Activated naive CD4-positive, alpha-beta T cell treated with anti-CD3 and anti-CD28 coated beads, Interleukin-2, amount 50 U/mL, for 24 hours (primary cell): ENCODE measurements at regions not wholly inside any gene's neighbourhood (a gene's known extent, or its start where the extent isn't known, plus 50 kb on each side); places are given as distances from the start of the nearest gene placed in this dataset.

ENCODE experiments used
- H3K27ac Mint-ChIP-seq: one replicate; pipeline ENCODE4 v1.8.0; 2021; ENCODE audit warnings: mild to moderate bottlenecking, mixed read lengths
- H3K27me3 Mint-ChIP-seq: one replicate; pipeline ENCODE4 v1.8.0; 2021; ENCODE audit warnings: mixed read lengths
- H3K36me3 Mint-ChIP-seq: one replicate; pipeline ENCODE4 v1.8.0; 2021; ENCODE audit warnings: mixed read lengths
- H3K4me1 Mint-ChIP-seq: one replicate; pipeline ENCODE4 v1.8.0; 2021; ENCODE audit warnings: mixed read lengths
- H3K4me3 Mint-ChIP-seq: one replicate; pipeline ENCODE4 v1.8.0; 2021; ENCODE audit warnings: mild to moderate bottlenecking, mixed read lengths
- H3K9me3 Mint-ChIP-seq: one replicate; pipeline ENCODE4 v1.8.0; 2021; ENCODE audit warnings: mixed read lengths

DNA sequence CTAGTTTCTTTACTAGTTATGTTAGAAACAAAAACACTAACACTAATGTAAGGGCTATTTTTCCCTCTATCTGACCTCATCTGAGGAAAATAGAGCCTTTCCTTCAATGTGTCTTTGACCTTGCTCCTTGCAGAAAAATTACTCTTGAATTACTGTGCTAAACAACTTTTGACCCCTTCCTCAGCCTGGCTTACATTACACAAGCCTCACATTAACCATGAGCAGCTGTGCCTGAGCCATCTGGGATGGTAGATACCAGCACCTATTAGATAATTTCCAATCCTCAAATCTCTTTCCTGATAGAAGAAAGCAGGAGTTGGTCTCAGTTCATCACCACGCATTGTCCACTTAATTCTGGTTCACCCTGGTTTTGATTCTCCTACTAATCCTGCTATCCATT is 134.4 kb upstream of the NCAM1 start:
- H3K4me1 Mint-ChIP-seq: no peaks in the 10 kb centered on the region

DNA sequence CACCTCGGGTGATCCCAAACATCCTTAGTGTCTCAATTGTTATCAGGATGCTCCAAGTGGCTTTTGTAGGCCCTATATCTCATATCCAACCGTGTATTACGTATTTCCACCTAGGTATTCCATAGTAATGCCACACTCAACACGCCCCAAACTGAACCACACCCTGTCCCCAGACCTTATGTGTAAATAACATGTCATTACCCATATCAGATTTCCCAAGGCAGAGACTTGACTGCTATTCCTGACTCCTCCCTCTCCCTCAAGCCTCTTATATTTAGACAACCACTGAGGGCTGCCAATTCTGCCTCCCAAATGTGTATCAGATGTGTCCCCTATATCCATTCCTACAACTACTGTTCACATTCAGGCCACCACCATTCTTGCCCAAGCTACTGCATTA is 132.8 kb upstream of the NCAM1 start:
- no peaks in the 10 kb centered on the region for H3K4me1 Mint-ChIP-seq
- no peaks in the 10 kb centered on the region for H3K9me3 Mint-ChIP-seq
- H3K4me3 Mint-ChIP-seq: no peak overlapping the region
- H3K27ac Mint-ChIP-seq: peak overlapping the region; percentile 27
- no peaks in the 10 kb centered on the region for H3K36me3 Mint-ChIP-seq
- H3K27me3 Mint-ChIP-seq: peaks cover 4% of the 10 kb centered on the region

More for the DNA sequence above, 134.4 kb upstream of the NCAM1 start:
- no peak overlapping the region for H3K4me3 Mint-ChIP-seq
- peaks cover 7% of the 10 kb centered on the region for H3K27me3 Mint-ChIP-seq
- no peaks in the 10 kb centered on the region for H3K9me3 Mint-ChIP-seq
- no peak overlapping the region for H3K27ac Mint-ChIP-seq
- H3K36me3 Mint-ChIP-seq: no peaks in the 10 kb centered on the region

DNA sequence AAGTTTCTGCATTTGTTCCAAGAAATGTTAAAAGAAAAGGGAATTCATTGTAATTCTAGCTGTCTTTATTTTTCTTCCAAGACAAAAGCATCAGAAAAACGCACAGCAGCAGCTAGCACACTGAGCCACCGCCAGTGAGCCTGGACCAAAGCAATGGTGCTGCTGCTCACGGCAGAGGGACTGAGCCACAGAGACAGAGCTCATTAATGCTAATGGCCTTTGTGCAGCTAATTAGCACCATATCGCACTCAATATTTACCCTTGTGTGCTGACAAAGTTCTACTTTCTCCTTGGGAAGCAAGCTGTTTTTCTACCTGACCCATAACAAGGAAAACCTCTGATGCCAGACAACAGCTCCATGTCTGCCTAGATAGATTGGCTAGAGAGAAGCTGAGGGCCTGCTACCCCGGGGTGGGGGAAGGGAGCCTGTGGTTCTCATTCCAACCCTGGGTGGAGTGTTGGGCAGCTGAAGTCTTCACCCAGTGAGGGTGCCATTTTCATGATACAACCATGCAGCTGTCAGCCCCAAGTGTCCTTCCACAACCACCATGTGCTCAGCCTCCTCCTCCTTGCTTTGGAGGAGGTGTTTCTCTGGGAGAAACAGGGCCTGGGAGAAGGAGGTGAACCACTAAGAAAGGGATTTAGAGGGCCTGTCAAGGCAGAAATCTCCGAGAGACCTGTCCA is 131.1 kb upstream of the NCAM1 start:
- H3K27ac Mint-ChIP-seq: no peak overlapping the region
- H3K36me3 Mint-ChIP-seq: no peaks in the 10 kb centered on the region
- no peak overlapping the region for H3K4me3 Mint-ChIP-seq
- peaks cover 3% of the 10 kb centered on the region for H3K27me3 Mint-ChIP-seq
- no peaks in the 10 kb centered on the region for H3K4me1 Mint-ChIP-seq
- no peaks in the 10 kb centered on the region for H3K9me3 Mint-ChIP-seq

DNA sequence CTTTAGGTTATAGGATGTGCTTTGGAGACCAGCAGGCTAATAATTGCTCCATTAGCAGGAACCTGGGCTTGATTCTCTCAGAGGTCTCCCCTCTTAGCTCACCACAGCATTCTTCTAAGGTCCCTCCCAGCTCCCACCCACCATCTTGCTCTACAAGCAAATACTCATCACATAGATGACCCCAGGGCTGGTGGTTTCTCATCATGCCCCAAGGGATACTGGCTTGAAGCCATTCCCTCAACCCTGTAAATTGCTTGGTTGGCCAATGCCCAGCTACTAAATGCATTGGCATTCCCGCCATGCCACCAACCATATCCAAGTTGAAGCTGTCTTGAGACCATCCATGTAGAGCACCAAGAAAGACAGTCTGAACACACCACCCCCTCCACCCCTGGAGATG is 130.2 kb upstream of the NCAM1 start:
- Mint-ChIP-seq H3K27ac (no peak overlapping the region), H3K9me3 (no peaks in the 10 kb centered on the region), H3K4me3 (no peak overlapping the region), H3K36me3 (no peaks in the 10 kb centered on the region), H3K4me1 (no peaks in the 10 kb centered on the region), H3K27me3 (peaks cover 3% of the 10 kb centered on the region)

DNA sequence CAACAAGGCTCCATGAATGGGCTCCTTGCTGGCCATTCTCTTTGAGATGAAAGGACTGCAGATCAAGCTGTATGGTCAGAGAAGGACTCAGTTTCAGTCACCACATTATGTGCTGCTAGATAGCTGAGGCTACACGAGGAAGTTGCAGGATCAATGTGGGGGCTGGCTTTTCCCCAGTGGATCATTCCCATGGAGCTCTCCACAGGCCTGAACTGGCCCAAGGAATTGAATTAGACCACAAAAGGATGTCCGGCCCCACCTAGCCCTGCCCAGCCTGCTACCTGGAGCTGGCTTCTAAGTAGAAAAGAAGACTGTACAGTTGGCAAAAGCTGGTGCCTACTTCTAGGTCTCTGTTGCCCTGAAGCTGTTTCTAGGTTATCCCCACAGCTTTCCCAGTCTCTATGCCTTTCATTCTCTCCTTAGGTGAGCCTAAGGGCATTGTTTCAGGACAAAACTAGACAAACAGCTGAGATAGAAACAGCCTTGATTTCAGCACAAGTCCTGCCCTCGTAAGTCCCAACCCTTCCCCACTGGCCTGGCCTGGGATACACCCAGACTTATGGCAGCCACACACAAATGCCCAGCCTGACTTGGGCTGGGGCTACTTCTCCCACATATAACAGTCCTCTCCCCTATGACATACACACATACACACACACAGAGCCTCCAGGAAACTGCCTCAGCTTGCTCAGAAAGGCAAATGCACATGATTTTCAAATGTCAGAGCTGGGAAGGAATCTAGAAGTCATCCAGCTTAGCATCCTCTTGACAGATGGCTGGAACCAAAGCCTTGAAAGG is 129.1 kb upstream of the NCAM1 start:
- no peaks in the 10 kb centered on the region for H3K4me1 Mint-ChIP-seq
- H3K4me3 Mint-ChIP-seq: no peak overlapping the region
- peaks cover 3% of the 10 kb centered on the region for H3K27me3 Mint-ChIP-seq
- no peaks in the 10 kb centered on the region for H3K36me3 Mint-ChIP-seq
- H3K9me3 Mint-ChIP-seq: no peaks in the 10 kb centered on the region
- no peak overlapping the region for H3K27ac Mint-ChIP-seq

DNA sequence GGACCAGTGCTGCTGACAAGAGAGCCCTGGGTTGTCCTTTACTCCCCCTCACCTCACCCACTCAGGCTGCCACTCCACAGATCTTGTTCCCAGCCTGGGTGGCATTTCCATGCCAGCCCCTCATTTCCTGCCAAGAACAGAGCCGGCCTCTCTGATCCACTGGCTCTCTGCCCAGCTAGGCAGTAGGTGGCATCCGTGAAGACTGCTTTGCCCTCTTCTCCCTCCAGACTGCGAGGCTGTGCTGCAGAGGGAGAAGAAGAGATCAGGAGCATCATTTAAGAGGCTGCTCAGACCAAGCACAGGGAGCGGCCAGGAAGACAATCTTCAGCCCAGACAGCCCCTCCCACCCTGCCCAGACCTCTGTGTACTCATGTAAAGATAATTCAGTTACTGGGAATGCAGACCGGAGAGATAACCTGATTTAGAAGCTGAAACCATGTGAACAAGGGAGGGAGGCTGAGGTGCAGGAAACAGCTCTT is 126.9 kb upstream of the NCAM1 start:
- H3K27me3 Mint-ChIP-seq: no peaks in the 10 kb centered on the region
- no peaks in the 10 kb centered on the region for H3K9me3 Mint-ChIP-seq
- no peaks in the 10 kb centered on the region for H3K4me1 Mint-ChIP-seq
- H3K27ac Mint-ChIP-seq: no peak overlapping the region
- H3K4me3 Mint-ChIP-seq: no peak overlapping the region
- no peaks in the 10 kb centered on the region for H3K36me3 Mint-ChIP-seq

DNA sequence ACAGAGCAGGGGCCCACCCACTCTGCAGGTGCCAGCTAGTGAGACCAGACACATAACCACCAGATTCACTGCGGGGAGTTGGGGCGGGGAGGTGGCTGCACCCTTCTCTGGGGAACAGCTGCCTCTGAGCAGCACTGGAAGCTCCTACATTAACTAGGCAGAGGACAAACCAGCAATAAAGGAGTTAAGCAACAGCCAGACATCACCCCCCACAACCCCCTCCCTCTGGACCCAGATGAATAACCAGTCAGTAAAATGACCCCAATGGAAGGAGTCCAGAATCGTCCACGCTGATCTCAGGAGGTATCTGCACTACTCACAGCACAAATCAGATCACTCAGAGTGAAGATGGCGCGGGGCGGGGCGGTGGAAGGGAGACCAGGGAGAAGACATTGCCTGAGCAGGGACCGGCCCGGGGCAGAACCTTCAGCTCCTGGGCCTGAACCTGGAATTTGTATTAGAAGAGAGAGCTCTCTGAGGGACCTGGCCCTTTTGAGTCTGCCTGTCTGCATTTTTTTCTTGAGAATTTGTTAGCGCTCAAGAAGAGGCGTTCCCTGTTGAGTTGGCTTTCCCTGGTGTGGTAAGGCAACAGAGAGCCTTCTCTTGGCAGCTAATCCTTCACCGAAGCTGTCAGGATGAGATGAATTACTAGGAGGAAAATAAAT is 125.5 kb upstream of the NCAM1 start:
- Mint-ChIP-seq H3K4me3 (no peak overlapping the region), H3K27ac (no peak overlapping the region), H3K9me3 (no peaks in the 10 kb centered on the region), H3K4me1 (no peaks in the 10 kb centered on the region), H3K27me3 (peaks cover under 1% of the 10 kb centered on the region), H3K36me3 (no peaks in the 10 kb centered on the region)

DNA sequence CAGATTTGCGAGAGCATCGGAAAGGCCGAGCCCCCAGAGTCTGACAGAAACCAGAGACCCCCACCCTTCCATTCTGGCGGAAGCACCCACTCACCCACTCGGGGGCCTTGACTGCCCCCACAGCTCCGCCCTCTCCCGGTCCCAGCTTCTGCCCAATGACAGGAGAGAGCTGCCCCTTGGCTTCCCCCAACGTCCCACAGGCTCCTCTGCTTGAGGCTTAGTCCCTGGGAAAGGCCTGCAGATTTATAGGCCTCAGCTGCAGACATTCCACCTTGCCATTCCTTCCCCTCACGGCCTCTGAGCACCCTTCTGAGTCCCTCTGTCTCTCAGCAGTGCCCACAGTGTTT is 125.0 kb upstream of the NCAM1 start:
- no peaks in the 10 kb centered on the region for H3K36me3 Mint-ChIP-seq
- peaks cover 1% of the 10 kb centered on the region for H3K27me3 Mint-ChIP-seq
- H3K4me1 Mint-ChIP-seq: no peaks in the 10 kb centered on the region
- H3K4me3 Mint-ChIP-seq: no peak overlapping the region
- H3K9me3 Mint-ChIP-seq: no peaks in the 10 kb centered on the region
- H3K27ac Mint-ChIP-seq: no peak overlapping the region

DNA sequence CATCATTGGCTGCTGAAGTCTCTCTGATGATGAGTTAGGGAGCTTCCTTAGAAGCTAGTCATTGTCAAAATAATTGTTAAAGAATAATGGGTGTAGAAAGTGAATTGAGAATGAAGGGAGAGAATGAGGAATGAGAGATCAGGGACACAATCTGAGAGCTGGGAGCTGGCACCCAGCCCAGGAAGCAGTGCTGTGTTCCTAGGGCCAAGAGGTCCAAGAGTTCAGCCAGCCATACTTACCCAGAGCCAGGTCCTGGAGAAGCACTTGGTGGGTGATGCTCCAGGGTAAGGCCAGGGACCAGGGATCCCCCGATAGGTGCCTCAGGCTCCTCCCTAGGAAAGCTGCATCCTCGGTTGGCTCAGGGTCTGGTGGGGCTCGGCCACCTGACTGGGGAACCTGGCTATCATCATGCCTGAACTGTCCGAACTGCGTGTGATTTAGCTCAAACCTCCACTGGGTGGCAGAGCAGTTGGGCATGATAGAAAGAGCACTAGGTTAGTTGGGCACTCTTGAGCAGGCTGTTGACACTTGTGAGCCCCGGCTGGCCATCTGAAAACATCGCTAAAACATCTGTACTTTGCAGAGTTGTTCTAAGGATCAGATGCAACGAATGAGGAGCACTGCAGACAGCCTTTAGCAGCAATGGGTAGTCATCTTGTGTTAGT is 123.9 kb upstream of the NCAM1 start:
- H3K4me3 Mint-ChIP-seq: no peak overlapping the region
- H3K4me1 Mint-ChIP-seq: no peaks in the 10 kb centered on the region
- no peaks in the 10 kb centered on the region for H3K36me3 Mint-ChIP-seq

DNA sequence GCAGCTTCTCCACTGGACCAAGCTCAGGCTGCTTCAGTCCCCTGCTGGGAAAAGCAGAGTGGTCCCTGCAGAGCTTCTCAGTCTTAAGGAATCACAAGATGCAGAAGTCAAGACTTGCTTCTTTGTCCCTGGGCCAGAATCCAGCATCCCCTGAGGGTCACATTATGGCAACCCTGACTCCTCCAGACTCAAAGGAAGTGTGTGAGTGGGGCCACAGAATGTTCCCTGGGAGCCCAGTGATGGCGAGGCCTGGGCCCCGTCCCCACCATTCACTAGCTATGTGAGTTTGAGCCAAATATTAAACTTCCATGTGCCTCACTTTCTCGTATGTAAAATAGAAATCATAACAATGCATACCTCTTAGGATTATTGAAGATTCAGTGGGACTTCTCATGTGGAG is 122.2 kb upstream of the NCAM1 start:
- Mint-ChIP-seq H3K36me3 (no peaks in the 10 kb centered on the region), H3K27ac (no peak overlapping the region), H3K4me3 (no peak overlapping the region), H3K4me1 (no peaks in the 10 kb centered on the region), H3K27me3 (peaks cover 1% of the 10 kb centered on the region), H3K9me3 (no peaks in the 10 kb centered on the region)

More for the DNA sequence above, 123.9 kb upstream of the NCAM1 start:
- Mint-ChIP-seq H3K27ac (no peak overlapping the region), H3K9me3 (no peaks in the 10 kb centered on the region), H3K27me3 (peaks cover 1% of the 10 kb centered on the region)

DNA sequence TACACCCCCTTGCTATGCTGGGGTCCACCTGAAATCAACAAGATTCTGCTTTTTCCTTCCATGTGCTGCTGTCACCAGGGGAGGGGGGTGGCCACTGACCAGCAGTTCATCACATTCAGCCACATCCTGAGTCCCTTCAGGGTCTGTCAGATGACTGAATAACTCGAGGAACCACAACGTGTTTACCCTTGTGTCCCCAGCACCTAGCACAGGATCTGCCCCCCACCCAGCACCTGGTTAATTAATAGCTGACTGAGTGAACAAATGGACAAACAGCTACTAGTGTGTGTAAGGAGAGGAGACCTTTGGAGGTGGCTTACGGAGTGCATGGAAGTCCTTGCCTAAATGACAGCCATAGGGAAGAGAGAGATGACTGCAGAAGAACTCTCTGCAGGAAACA is 119.5 kb upstream of the NCAM1 start:
- no peaks in the 10 kb centered on the region for H3K4me1 Mint-ChIP-seq
- no peak overlapping the region for H3K27ac Mint-ChIP-seq

DNA sequence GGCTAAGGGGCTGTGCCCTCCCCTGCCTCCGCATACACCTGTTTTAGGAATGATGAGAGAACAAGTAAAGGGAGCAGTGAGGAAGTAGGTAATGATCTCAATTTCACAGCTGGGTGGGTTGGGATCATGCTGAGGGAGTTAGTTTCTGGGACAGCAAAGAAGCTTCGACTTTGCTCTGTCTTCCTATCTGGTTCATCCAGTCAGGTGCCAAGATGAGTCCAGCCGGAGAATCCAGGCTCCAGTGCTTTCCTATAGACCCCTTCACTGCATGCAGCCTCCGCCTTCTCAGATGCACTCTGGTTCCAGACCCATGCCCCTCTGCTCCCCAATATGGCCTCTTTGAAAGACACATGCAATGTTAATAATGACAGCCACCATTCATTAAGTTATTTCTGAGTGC is 119.1 kb upstream of the NCAM1 start:
- H3K27ac Mint-ChIP-seq: no peak overlapping the region
- peaks cover 1% of the 10 kb centered on the region for H3K27me3 Mint-ChIP-seq
- no peaks in the 10 kb centered on the region for H3K4me1 Mint-ChIP-seq
- H3K36me3 Mint-ChIP-seq: no peaks in the 10 kb centered on the region
- no peaks in the 10 kb centered on the region for H3K9me3 Mint-ChIP-seq
- no peak overlapping the region for H3K4me3 Mint-ChIP-seq

More for the DNA sequence above, 119.5 kb upstream of the NCAM1 start:
- Mint-ChIP-seq H3K9me3 (no peaks in the 10 kb centered on the region), H3K4me3 (no peak overlapping the region), H3K36me3 (no peaks in the 10 kb centered on the region), H3K27me3 (peaks cover 1% of the 10 kb centered on the region)

DNA sequence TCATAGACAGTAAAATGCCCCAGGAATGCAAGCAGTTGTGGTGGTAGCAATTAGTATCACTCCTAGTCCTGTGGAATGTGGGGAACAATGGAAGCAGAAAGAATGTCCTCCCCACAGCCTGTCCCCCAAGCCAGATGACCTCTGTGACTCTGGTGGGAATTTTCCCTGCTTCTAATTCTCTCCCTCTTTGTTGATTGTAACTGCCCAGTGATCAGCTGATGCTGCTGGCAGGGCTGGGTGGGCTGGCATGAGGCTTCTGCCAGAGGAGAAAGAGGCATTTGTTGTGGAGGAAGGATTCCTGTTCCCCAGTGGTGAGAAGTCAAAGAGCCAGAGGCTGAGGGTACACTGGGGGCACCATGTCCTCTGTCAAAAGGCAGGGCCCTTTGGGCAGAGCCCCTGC is 116.7 kb upstream of the NCAM1 start:
- Mint-ChIP-seq H3K4me3 (no peak overlapping the region), H3K27ac (no peak overlapping the region), H3K27me3 (peaks cover 1% of the 10 kb centered on the region), H3K36me3 (no peaks in the 10 kb centered on the region), H3K4me1 (no peaks in the 10 kb centered on the region), H3K9me3 (peaks cover 4% of the 10 kb centered on the region)

DNA sequence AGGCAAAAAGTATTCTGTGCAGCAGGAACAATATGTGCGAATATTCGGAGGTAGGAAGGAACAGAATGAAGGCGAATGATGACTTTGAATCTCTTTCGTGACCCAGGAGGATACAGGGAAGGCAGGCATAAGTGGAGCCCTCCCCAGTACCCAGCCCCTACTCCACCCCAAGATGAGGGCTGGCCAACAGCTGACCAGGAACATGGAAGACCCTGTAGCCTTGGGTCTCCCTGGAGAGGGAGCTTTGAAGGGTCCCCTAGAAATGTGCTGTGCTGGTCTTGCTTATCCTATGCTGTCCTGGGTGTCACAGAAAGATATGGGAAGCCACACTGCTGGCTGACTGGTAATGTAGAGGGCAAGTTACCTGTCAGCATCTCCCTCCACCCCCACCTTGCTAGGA is 113.7 kb upstream of the NCAM1 start:
- Mint-ChIP-seq H3K9me3 (peaks cover 4% of the 10 kb centered on the region), H3K27me3 (peaks cover 12% of the 10 kb centered on the region), H3K4me1 (no peaks in the 10 kb centered on the region), H3K4me3 (no peak overlapping the region), H3K27ac (no peak overlapping the region), H3K36me3 (no peaks in the 10 kb centered on the region)

DNA sequence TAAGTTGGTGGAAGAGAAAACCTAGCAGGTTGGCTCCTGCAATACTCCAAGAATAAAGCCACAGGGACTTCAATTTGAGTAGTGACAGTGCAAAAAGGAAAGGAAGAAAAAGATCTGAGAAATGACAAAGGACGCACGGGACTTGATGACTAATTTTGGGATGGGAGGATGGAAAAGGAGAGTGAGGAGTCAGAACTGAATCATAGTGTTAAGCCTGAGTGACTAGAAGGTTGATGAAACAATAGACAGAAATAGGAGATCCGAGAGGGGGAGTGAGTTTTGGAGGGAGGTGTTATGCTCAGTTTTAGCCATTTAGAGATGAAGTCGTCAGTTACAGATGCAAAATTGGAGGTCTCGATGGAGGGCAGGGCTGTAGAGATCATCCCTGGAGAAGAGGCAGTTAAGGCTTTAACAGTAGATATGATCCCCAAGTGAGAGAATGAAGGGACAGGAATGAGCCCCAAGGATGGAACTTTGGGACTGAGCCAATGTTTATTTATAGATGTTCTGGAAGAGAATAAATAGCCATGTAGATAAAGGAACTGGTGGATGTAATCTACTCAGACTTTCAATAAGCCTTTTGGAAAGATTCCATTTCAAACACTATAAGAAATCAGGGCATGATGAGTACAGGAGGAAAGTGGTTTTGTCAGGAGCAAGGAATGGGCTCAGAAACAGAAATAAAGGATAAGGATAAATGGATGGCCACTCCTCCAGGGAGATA is 108.9 kb upstream of the NCAM1 start:
- Mint-ChIP-seq H3K27ac (no peak overlapping the region), H3K4me3 (no peak overlapping the region), H3K27me3 (peaks cover 16% of the 10 kb centered on the region), H3K36me3 (no peaks in the 10 kb centered on the region), H3K9me3 (peaks cover 4% of the 10 kb centered on the region), H3K4me1 (no peaks in the 10 kb centered on the region)
